ENCODE measurements at regions not wholly inside any gene's neighbourhood (a gene's known extent, or its start where the extent isn't known, plus 50 kb on each side); places are given as distances from the start of the nearest gene placed in this dataset.

DNA sequence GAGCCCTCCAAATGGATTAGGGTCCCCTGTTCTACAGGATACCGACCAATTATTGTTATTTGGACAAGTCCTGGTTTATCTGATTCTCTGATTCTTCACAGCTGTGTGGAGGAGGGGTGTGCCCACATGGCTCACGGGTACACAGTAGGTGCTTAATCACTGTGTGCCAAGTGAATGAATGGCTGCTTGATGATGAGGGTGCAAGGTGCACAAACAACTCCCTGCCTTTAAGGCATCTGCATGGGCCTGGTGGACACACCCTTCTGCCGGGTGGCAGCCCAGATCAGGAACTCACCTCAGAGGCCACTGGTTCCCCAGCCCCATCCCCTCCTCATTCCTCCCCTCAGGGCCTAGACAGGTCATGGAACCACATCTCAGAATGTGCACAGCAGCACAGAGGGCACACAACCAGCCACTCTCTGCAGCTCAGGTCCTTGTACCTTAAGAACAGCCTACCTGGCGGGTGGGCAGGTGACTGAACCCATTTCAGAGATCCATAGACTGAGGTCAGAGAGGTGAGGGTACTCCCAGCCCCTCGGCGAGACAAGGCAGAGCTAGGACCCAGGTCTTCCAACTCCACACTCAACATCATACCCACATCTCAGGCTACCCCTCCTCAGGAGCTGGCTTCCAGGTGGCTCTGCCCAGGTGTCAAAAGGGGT, 50.3 kb downstream of the SHANK2 start:
- DNase-seq, result no peak

DNA sequence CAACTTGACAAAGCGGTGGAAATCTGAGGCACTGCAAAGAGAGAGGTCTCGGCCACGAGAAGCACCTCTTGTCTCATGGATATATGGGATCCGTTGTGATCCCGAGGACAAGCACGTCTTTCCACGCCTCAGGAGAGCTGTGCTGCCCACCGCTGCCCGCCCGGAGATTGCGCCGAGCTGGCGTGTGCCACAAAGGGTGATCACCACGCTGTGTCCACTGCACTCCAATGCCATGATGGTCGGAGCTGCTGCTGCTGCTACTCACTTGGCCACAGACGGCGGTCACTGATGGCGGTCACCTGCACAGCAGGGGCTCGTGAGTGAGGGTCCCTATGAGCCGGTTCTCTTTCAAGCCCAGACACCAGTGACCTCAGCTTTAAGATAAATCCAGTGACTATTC, 51.1 kb downstream of the SHANK2 start:
- no peak for DNase-seq

DNA sequence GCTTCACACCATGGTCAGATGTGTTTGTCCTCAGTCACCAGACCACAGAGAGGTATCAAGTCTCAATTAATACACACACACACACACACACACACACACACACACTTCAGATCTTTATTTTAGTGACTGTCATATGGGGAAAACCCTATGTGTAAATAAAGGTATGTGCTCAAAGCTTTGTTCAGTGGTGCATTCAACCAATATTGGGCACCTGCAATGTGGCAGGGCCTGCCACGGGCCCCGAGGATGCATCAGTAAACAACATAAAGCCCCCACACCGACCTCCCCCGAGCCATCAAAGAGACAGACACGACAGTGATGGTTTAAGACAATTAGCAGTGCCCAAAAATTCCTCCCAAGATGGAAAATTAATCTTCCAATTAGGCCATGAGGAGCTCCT, 51.6 kb downstream of the SHANK2 start:
- DNase-seq, result no peak

DNA sequence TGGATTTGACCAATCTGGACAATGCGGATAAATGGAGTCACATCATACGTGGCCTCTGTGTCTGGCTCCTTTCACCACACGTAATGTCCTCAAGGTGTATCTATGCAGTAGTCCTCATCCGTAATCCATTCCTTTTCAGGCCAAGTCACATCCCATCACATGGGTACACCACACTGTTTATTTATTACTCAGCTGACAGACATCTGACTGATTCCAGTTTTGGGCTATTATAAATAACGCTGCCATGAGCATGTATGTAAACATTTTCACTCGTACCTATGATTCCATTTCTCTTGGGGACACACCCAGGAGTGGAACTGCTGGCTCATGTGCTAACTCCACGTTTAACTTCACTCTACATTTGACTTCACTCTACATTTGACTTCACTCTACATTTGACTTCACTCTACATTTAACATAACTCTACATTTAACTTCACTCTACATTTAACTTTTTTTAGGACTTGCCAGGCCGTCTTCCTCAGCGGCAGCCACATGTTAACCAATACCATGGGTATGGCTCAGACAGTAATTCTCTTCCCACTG, 52.1 kb downstream of the SHANK2 start:
- DNase-seq, result no peak

DNA sequence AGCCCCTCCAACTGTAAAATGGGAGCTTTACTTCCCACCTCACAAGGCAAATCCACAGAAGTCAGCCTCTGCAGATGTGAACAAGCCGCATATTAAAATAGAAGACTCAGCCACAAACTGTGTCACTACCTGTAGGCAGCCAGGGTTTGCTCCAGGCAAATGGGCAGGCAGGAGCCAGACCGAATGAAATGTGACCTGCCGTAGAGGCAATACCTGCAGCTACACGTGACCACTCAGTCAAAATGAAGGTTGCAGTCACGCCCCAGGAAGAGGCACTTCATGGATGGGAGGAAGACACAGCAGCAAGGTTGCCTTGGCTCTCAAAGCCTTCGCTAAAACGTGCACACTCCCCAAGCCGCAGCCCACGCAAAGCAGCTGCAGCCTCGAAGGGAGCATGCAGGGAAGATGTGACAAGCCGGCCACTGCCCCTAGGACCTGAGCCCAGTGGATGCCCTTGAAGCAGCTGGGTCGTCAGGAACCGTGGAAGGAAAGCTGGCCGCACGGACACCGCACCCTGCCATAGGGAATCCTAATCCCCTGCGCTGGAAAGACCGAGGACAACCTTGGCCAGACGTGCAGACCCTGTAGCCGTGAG, 53.1 kb downstream of the SHANK2 start:
- DNase-seq, result no peak

DNA sequence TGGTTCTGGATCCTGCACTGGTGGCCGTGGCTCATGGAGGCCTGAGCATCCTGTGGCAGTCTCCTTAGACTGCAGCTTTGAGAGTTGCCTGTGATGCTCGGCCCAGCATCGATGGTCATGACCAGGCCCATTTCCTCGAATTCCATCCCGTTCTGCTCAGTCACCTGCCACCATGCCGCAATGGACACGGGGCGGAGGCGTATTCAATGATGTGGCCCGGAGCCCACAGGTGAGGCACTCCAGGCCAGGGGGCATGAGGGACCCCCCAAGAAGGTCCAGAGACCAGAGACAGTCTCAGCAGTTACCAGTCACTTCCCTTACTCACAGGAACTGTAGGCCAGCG, 53.6 kb downstream of the SHANK2 start:
- DNase-seq, result no peak

DNA sequence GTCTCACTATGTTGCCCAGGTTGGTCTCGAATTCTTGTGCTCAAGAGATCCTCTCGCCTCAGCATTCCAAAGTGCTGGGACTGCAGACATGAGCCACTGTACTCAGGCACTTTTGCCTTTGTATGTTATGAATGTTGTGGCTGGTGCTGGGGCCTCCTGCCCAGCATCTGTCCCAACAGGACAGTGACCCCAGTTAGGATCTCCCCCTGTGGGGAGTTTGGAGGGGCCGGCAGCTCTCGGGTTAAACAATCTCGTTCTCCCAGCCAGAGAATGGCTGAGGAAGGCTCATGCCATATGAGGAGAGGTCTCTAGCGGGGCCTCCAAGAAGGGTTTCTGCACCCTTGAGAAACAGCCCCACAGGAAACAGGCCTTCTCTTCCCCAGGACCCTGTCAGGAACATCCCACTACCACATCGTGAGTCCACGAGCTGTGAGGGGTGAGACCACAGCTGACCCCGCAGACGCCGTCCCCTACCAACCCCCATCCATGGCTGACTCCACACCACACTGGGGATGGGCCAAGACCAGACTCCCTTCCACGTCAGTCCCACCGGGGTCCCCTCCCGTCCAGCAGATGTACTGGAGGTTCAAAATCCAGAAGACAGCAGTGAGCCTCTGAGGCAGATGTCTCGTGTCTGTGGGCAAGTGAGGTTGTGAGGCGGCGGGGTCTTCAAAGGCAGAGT, 54.1 kb downstream of the SHANK2 start:
- no peak for DNase-seq

DNA sequence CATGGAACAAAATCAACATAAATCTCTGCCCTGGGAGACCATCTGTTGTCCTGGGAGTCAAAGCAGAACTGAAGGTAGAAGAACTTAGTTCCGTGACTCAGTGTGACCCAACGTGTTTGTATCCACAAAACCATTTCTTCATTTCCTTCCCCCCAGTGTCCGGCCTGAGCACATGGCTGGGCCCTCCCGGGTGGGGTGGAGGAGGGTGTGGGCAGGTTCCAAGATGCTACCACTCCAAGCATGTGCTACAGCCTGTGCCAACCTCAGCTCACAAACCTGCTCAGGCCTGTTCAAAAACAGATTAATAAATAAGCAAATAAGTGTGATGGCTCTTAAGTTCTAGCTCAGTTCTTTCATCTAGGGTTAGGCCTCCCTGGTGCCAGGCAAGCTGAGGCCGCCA, 55.3 kb downstream of the SHANK2 start:
- DNase-seq, result no peak

DNA sequence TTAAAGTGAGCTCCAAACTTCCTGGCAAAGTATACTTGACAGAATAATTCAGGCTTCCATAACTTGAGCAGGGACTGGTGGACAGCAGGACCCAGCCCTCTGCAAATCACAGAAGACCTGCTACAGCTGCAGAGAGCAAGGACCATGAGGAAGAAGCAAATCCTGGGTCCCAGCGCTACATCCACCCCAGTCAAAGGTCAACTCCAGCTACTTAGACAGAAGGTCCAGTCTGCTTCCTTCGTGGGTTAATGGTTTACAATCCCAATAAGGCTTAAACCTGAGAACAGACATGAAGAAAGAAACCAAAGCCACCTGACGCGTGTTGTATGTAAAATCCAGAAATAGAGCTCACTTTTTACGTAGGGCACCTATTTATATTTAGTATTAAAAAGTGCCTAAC, 57.7 kb downstream of the SHANK2 start:
- DNase-seq, result no peak

DNA sequence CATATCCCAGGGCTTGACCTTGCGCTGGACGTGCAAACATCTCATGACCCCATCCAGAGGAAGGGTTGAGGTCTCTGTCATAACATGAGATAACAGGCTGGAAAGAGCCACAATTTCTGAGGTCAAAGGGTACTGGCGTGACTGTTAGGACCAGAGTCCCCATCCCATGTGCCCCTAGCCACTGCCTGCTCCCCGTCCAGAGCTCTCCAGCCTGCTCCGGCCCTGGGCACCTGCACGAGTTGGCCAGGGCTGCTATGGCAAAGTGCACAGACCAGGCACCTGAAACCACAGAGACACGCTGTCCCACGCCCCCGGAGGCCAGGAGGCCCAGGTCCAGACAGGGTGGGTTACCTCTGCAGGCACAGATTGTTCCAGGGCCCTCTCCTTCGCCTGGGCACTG, 58.9 kb downstream of the SHANK2 start:
- no peak for DNase-seq

DNA sequence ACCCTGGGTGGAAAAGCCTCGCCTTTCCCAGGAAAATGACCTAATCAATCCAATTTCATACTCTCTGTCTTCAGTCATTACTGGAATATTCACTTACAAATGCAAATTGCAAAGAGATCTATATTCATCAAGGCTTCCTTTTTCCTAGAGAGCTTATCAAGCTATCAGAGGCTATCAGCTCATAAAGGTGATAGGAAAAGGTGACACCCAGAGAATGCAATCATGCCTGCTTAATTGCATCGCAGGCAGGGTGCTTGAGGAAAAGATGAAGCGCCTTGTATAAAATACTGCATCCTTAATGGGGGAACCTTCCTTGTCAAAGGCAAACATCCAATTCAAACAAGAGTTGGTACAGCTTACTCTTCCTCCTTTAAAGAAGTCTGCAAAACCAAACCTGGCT, 59.7 kb downstream of the SHANK2 start:
- no peak for DNase-seq

DNA sequence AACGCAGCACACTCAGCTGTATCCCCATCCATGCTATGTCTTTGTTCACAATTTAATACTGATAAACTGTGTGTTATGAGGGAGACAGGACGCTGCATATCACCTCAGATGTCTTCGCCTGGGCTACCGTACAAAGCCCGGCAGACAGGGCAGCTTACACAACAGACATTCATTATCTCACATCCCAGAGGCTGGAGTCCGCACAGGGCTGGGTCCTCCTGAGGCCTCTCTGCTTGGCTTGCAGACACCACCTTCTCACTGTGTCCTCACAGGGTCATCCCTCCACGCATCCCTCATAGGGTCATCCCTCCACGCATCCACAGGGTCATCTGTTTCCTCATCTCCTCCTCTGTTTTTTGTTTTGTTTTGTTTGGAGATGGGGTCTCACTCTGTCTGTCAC, 61.2 kb downstream of the SHANK2 start:
- no peak for DNase-seq

DNA sequence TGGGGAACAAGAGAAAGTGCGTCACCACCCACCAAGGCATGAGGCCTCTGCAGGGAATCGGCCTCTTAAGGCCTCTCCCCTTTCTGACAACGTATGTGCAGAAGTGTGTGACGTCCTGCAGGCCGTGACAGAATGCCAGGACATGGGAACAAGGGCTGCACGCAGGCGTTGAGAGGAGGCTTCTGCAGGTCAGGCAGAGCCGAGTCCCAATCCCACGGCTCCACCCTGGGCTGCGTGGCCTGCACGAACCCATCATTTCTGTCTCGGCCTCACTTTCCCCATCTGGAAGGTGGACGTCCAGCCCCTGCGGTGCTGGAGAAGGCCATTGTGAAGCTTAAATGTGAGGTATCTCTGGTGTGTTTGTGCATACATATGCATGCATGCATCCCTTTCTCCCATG, 61.8 kb downstream of the SHANK2 start:
- DNase-seq, result no peak

DNA sequence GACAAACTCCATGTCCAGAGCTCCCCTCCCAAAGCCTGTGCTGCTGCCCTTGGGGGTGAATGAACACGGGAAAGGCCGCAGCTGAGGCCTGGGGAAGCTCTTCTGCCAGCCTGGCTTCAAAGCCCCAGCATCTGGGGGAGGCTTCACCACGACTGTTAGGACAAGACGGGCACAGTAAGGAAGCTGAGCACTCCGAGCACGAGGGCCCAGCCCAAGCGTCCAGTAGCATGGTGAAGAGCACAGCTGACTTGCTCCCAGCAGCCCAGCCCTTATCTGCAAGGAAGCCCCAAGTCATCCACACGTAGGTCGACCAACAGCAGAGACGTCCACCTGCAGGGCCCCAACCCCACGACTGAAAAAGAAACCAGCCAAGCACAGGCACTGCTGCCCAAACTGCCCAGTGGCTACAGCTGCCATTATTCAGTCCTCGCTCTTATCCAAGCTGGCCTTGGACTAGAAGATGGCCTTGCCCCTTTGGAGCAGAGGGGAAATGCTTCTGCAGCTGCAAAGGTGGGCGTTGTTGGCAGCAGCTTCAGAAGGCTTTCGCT, 62.5 kb downstream of the SHANK2 start:
- no peak for DNase-seq

DNA sequence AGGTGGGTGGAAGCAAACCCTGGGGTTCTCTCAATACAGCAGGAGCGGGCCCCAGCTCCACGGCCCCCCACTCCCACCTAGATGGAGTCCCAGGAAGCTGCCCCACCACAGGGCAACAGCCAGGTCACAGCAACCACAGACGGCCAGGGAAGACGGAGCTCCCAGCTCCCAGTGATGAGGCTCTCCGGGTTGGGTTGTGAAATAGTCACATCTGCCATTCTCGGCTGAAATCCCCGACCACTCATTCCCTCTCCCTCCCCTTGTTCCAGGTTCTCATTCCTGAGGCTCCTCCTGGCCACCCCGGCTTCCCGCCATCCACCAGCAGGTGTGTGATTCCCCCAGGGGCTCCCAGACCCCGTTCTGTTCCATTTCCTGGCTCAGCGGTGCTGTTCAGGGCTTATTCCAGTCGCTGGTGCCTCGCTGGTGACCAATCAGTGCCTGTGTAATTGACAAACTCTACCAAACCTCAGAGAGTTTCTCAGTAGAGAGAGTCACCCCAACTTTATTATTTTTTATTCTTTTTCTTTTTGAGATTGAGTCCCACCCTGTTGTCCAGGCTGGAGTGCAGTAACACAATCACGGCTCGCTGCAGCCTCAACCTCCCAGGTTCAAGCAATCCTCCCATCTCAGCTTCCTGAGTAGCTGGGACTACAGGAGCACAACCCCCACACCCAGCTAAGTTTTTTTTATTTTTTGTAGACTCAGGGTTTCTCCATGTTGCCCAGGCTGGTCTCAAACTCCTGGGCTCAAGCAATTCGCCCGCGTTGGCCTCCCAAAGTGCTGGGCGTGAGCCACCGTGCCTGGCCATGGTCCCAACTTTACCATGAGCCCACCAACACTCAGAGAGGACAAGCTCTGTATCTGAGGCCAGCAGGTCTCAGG, 63.2 kb downstream of the SHANK2 start:
- no peak for DNase-seq

DNA sequence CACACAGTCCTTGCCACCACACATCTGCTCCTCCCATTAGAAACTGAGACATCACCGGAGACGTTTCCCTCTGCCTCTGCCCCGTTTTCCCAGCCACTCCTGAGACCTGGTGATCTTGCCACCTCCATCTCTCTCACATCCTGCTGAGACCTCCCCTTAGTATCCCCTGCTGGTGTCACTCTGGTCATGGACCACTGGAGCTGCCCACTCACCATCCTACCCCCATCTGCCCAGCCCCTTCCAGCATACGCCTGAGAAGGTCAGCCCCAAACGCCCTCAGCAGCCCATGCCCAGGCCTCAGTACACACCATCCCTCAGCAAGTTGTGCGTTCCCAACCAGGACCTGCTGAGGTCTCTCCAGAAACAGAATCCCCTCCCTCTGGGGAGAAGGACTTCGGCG, 64.3 kb downstream of the SHANK2 start:
- DNase-seq, result no peak

DNA sequence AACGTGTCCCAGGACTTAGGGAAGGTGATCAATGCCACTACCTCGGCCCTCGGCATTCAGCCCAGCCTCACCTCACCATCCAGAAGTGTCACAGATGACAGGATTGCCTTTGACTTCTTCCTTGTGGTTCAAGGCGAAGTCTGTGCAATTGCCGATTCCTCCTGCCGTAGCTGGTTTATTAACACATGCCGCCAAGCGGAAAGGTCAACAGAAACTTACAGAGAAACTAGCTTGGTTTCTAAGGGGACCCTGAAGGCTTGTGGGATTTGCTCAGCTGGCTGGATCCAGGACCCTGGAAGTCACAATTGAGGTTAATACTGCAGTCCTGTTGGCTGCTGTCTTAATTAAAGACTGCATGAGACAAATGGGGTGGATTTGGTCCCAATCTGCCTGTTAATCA, 65.6 kb downstream of the SHANK2 start:
- no peak for DNase-seq

DNA sequence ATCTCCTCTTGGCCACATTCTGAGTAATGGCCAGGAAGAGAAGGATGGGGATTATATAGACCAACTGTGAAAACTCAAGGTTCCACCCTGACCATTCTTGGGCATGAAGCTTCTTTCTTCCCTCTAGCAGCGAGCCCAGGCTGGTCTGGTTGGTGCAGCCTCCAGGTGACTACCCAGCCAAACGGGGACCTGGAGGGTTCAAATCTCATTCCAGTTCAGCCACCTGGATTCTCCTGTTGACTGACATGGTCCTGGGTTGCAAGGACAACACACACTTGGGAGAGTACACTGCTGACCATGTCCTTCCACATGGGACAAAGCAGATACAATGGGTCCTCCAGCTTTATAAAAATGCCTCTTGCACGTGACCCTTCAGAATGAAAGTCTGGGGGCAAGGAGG, 67.0 kb downstream of the SHANK2 start:
- no peak for DNase-seq

DNA sequence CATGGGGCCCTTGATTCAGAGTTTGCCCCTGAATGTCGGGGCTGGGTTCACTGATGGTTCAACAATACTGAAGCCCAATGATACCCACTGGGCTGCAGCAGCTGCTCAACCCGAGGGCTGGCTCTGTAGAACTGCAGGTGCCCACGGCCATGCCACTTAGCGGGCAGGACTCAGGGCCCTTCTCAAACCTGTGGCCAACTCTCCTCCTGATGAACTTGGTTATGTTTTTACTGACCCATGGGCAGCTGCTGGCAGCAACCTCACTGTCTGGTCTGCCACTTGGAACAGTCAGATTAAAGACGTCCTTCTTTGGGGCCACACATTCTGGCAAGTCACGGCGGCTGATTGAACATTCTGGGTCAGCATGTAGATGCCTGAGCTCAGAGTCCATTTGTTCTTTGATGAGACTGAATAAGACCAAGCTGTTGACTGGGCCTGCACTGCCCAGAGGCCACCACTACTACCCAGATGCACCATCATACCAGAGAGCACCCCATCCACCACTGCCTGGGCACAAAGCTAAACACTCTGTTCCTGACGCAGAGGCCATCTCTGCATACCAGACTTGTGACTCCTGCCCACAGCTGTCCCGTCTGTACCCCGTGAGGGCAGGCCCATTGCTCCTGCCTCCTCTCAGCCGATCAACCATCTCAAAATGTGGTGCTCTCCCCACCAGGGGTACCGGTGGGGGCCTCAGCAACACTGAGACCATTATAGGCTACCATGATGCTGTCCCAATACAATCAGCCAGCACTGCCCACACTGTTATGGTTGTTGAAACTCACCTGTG, 67.8 kb downstream of the SHANK2 start:
- DNase-seq, result no peak

DNA sequence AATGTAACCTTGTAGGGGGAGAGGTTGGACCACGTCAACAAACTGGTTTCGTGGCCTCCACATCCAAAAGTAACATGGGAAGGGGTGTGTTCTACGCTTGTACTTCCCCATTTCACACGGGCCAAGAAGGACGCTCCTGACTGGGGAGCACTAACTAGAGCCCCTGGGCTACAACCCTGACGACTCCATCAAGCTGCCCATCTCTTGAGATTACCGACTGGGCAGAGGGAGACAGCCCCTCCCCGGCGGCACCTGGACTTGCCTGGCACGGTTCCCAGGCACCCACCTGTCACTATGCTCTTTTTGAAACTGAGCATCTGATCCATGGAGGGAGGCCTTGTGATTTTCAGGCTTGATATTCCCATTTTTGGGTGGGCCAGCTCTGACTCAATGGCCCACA, 68.5 kb downstream of the SHANK2 start:
- no peak for DNase-seq

DNA sequence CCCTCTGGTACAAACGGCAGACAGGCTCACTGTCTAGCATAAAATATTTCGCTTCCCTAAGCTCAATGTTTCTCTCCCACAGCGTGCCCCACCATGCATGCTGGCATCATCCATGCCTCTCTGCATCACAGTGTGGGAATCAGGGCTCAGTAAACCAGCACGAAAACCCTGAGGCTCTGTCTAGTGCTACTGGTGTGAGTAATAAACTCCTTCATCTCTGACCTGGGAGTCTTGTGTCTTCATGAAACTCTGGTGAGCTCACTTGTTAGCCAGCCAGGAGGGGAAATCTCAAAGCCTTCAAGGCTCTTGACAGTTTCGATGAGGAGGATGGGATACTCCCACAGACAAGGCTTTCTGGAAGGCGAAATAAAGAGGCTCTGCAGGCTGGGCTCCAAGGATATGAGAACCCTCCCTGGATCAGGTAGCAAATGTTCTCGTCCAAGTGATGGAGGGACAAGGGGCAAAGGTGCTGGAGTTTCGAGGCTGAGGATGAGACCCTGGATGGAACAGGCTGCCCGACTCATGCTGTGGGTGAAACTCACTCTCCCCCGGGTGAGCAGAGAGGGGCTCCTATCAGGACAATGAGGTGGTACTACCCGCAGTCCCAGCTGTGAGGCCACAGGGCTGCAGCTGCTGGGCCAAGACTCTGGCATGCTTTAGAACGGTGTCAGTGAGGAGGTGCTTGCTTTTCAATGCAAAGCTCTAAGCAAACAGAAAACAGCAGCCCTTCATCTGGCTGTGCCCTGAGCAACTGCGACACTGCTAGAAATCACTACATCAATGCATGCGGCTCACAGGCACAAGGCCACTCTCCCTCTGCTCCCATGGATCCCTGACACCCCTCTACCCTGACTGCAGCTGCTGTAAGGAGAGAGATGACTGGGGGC, 69.3 kb downstream of the SHANK2 start:
- DNase-seq, result no peak

All from activated CD4-positive, alpha-beta T cell treated with anti-CD3 and anti-CD28 coated beads, Interleukin-2, amount 50 U/mL, for 1 hour (primary cell).